22Rv1 (cell line): ENCODE measurements at regions not wholly inside any gene's neighbourhood (a gene's known extent, or its start where the extent isn't known, plus 50 kb on each side); places are given as distances from the start of the nearest gene placed in this dataset.

ENCODE experiments used
- H3K27ac ChIP-seq: fragments of 450-650 bp; 2 replicates; pipeline ENCODE4 v1.5.1; 2017
- CTCF ChIP-seq: fragments of 450-650 bp; IDR thresholded peaks from 2 replicates; pipeline ENCODE4 v1.5.1; 2017; ENCODE audit warnings: mild to moderate bottlenecking
- ZFX ChIP-seq: fragments of 450-650 bp; IDR thresholded peaks from 2 replicates; pipeline ENCODE4 v1.6.1; 2017; ENCODE audit warnings: antibody characterized with exemption, borderline replicate concordance

- no peak overlapping the region for H3K27ac ChIP-seq
- TF ChIP-seq ZFX (no peak), CTCF (no peak)
Observed at GRCh38 chr3:157939166-157939565, 167.1 kb downstream of the SHOX2 start.

GRCh38 chr3:157938154-157938779, 168.0 kb downstream of the SHOX2 start:
- no peak overlapping the region for H3K27ac ChIP-seq
- TF ChIP-seq ZFX: no peak
- TF ChIP-seq CTCF: no peak

- no peak overlapping the region for H3K27ac ChIP-seq
- no peak for TF ChIP-seq CTCF
- no peak for TF ChIP-seq ZFX
Observed at GRCh38 chr3:157931517-157931916, 174.7 kb downstream of the SHOX2 start.

GRCh38 chr3:157930000-157930780, 176.0 kb downstream of the SHOX2 start:
- no peak for TF ChIP-seq ZFX
- TF ChIP-seq CTCF: no peak

GRCh38 chr3:157926822-157927221, 179.4 kb downstream of the SHOX2 start:
- TF ChIP-seq ZFX (no peak), CTCF (no peak)
- H3K27ac ChIP-seq: no peak overlapping the region

More at GRCh38 chr3:157930000-157930780, 176.0 kb downstream of the SHOX2 start:
- no peak overlapping the region for H3K27ac ChIP-seq

- H3K27ac ChIP-seq: no peak overlapping the region
- TF ChIP-seq ZFX: no peak
- TF ChIP-seq CTCF: no peak
Observed at GRCh38 chr3:157922614-157923013, 183.6 kb downstream of the SHOX2 start.

- H3K27ac ChIP-seq: no peak overlapping the region
- TF ChIP-seq CTCF: no peak
- TF ChIP-seq ZFX: no peak
Observed at GRCh38 chr3:157921811-157922210, 184.4 kb downstream of the SHOX2 start.
